ENCODE measurements at regions not wholly inside any gene's neighbourhood (a gene's known extent, or its start where the extent isn't known, plus 50 kb on each side); places are given as distances from the start of the nearest gene placed in this dataset.

DNA sequence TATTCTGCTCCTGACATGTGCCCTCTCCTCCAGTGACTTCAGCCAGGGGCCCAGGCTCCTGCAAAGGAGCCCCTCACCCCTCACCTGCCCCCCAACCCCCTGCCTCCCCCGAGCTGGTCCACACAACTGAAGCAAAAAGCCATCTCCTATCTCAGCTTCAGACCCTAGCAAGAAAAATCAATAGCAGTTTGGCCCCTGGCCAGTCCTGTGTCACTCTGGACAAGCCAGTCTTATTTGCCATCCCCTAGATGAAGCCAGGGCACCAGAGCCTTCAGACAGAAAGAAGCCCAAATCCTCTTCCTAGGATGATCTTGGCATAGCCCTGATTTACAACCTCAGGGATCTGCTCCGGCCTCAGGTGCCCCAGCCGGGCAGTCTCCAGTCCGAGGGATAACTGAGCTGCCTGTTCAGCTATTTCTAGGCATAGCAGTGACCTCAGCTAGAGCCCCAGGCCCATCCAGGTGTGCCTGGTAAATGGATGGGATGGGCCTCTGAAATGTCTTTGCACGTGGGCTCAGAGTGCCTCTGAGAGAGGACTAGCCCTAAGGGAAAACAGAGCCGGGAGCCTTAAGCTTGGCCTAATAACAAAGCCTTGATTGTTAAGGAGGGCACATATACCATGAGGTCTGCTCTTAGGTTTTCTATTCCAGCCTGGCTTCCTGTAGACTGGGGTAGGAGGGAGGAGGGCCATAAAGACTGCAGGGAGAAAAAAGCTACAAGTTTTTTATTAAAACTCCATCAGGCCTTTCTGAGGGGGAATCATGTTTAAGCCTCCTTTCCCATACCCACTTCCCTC, 242.0 kb downstream of the SHQ1 start:
- DNase-seq (ENCODE audit: low spot score) = no peak
- no peak for ATAC-seq
- H3K4me3 Mint-ChIP-seq = no peak overlapping the region
- H3K27ac Mint-ChIP-seq = no peak overlapping the region
- H3K36me3 Mint-ChIP-seq = no peaks in the 10 kb centered on the region
- no peaks in the 10 kb centered on the region for H3K4me1 Mint-ChIP-seq (ENCODE audit: low read depth in 2 of 2)
- peaks cover 10 to 14% of the 10 kb centered on the region in 2 donors for H3K27me3 Mint-ChIP-seq
- no peaks in the 10 kb centered on the region for H3K9me3 Mint-ChIP-seq

DNA sequence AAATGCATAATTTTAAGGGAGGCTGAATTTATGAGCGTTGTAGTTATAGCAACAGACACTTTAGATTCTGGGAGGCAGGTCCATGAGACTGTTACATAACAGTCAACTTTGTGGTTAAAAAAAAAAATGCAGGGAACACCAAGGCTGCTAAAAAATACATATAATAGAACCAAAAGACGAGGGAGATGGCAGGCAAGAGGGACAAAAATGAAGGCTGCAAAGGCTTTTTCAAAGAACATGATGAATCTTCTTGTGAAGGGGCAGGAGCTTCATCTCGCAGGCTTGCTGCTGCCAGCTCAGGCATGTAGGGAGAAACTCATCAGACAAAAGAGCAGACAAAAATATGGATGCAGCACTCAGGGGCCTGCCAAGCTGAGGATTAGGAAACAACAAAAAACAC, 243.9 kb downstream of the SHQ1 start:
- no peaks in the 10 kb centered on the region for H3K36me3 Mint-ChIP-seq

GRCh38 chr3:72601983-72602750, 246.1 kb downstream of the SHQ1 start:
- Mint-ChIP-seq H3K27ac (no peak overlapping the region), H3K27me3 (peaks cover 10 to 38% of the 10 kb centered on the region in 2 donors), H3K9me3 (no peaks in the 10 kb centered on the region), H3K36me3 (no peaks in the 10 kb centered on the region), H3K4me3 (no peak overlapping the region), H3K4me1 (ENCODE audit: low read depth in 2 of 2) (no peaks in the 10 kb centered on the region)
- ATAC-seq = no peak
- no peak for DNase-seq (ENCODE audit: low spot score)

More for the DNA sequence above, 243.9 kb downstream of the SHQ1 start:
- Mint-ChIP-seq H3K4me3 (no peak overlapping the region), H3K27ac (no peak overlapping the region), H3K4me1 (ENCODE audit: low read depth in 2 of 2) (no peaks in the 10 kb centered on the region), H3K27me3 (peaks cover 10 to 27% of the 10 kb centered on the region in 2 donors), H3K9me3 (no peaks in the 10 kb centered on the region)
- no peak for DNase-seq (ENCODE audit: low spot score)
- no peak for ATAC-seq

DNA sequence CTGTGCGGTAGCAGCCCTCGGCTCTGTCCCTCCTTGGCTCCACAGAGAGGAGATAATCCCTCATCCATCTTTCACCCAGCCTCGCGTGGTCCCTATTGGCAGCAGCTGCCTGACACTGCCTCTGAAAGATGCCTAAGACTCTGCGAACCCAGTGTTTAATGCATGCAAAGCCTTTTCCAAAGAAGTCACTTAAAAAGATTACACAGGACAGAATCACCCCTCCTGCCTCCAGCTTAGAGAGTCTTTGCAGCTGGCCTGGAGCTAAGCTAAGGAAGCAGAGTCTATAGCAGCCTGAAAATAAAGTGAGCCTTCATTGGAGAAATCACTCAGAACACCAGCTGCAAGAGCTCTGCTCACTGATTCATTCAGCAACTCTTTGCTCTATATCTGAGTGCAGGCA, 247.2 kb downstream of the SHQ1 start:
- H3K27ac Mint-ChIP-seq = no peak overlapping the region
- peaks cover 10 to 41% of the 10 kb centered on the region in 2 donors for H3K27me3 Mint-ChIP-seq
- H3K4me3 Mint-ChIP-seq = no peak overlapping the region
- H3K9me3 Mint-ChIP-seq = no peaks in the 10 kb centered on the region
- no peaks in the 10 kb centered on the region for H3K4me1 Mint-ChIP-seq (ENCODE audit: low read depth in 2 of 2)
- no peaks in the 10 kb centered on the region for H3K36me3 Mint-ChIP-seq
- no peak for ATAC-seq
- DNase-seq (ENCODE audit: low spot score) = no peak

DNA sequence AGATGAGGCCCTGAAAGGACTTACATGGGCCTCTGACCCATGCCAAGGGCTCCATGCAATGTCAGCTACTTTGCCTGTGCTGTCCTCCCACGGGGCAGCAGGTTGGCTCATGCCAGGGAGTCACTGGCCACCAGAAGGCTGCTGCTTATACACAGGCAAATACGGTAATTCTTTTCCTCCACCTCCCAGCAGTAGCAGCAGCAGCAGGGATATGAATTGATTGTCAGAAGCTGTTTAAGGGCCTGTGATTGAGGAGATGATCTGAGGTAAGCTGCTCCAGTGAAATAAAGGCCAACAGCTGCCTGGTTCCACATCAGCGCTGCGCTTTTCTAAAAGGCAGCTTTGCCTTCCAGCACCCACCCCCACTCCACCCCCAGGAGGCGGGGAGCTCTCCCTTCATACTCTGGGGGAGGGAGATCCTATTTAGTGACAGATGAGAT, 250.5 kb downstream of the SHQ1 start:
- peaks cover 6 to 30% of the 10 kb centered on the region in 2 donors for H3K27me3 Mint-ChIP-seq
- H3K4me1 Mint-ChIP-seq (ENCODE audit: low read depth in 2 of 2) = no peaks in the 10 kb centered on the region
- H3K36me3 Mint-ChIP-seq = no peaks in the 10 kb centered on the region
- no peaks in the 10 kb centered on the region for H3K9me3 Mint-ChIP-seq
- ATAC-seq (no peak), DNase-seq (ENCODE audit: low spot score) (no peak)
- no peak overlapping the region for H3K4me3 Mint-ChIP-seq
- no peak overlapping the region for H3K27ac Mint-ChIP-seq

- H3K9me3 Mint-ChIP-seq = no peaks in the 10 kb centered on the region
- no peaks in the 10 kb centered on the region for H3K4me1 Mint-ChIP-seq (ENCODE audit: low read depth in 2 of 2)
- peaks cover 5 to 26% of the 10 kb centered on the region in 2 donors for H3K27me3 Mint-ChIP-seq
- no peak for DNase-seq (ENCODE audit: low spot score)
- no peak for ATAC-seq
- no peak overlapping the region for H3K4me3 Mint-ChIP-seq
- H3K36me3 Mint-ChIP-seq = no peaks in the 10 kb centered on the region
- no peak overlapping the region for H3K27ac Mint-ChIP-seq
These were observed 251.2 kb downstream of the SHQ1 start for GRCh38 chr3:72597043-72597442.

GRCh38 chr3:72595927-72596610, 252.2 kb downstream of the SHQ1 start:
- DNase-seq (ENCODE audit: low spot score) (no peak), ATAC-seq (no peak)
- Mint-ChIP-seq H3K36me3 (no peaks in the 10 kb centered on the region), H3K4me1 (ENCODE audit: low read depth in 2 of 2) (no peaks in the 10 kb centered on the region), H3K4me3 (no peak overlapping the region), H3K27ac (no peak overlapping the region), H3K27me3 (peaks cover 2 to 26% of the 10 kb centered on the region in 2 donors), H3K9me3 (no peaks in the 10 kb centered on the region)

GRCh38 chr3:72595376-72595775, 252.9 kb downstream of the SHQ1 start:
- Mint-ChIP-seq H3K27ac (no peak overlapping the region), H3K36me3 (no peaks in the 10 kb centered on the region), H3K4me3 (no peak overlapping the region), H3K9me3 (no peaks in the 10 kb centered on the region), H3K4me1 (ENCODE audit: low read depth in 2 of 2) (no peaks in the 10 kb centered on the region), H3K27me3 (peaks cover 2 to 23% of the 10 kb centered on the region in 2 donors)
- DNase-seq (ENCODE audit: low spot score) = no peak
- no peak for ATAC-seq

DNA sequence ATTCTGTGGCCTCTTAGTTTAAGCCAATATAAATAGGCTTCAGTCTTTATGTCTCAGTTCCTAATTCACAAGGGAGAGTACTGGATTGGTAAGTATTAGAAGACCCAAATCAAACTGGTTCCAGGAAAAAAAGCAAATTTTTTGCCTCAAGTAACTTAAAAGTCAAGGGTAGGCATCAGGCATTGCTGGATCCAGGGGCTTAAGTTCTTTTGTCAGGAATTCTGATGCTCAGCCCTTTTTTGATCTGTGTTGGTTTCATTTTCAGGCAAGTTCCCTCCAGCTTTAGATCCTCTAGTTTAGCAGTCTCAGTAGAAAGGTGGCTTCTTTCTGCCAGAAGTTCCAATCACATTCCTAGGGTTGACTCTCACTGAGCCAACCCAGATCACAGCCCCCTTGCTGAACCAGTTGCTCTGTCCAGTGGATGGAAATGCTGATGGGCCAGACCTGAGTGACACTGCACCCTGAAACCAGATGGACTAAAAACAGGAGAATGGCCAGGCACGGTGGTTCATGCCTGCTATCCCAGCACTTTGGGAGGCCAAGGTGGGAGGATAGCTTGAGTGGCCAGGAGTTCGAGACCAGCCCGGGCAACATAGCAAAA, 253.5 kb downstream of the SHQ1 start:
- Mint-ChIP-seq H3K4me3 (no peak overlapping the region), H3K36me3 (no peaks in the 10 kb centered on the region), H3K9me3 (no peaks in the 10 kb centered on the region), H3K27me3 (peaks cover 2 to 18% of the 10 kb centered on the region in 2 donors), H3K4me1 (ENCODE audit: low read depth in 2 of 2) (no peaks in the 10 kb centered on the region), H3K27ac (no peak overlapping the region)
- no peak for DNase-seq (ENCODE audit: low spot score)
- no peak for ATAC-seq

GRCh38 chr3:72593881-72594397, 254.3 kb downstream of the SHQ1 start:
- no peak overlapping the region for H3K27ac Mint-ChIP-seq
- no peak for DNase-seq (ENCODE audit: low spot score)
- no peaks in the 10 kb centered on the region for H3K36me3 Mint-ChIP-seq
- no peaks in the 10 kb centered on the region for H3K9me3 Mint-ChIP-seq
- no peak for ATAC-seq
- H3K4me3 Mint-ChIP-seq = no peak overlapping the region
- peaks cover 2 to 10% of the 10 kb centered on the region in 2 donors for H3K27me3 Mint-ChIP-seq
- H3K4me1 Mint-ChIP-seq (ENCODE audit: low read depth in 2 of 2) = no peaks in the 10 kb centered on the region

GRCh38 chr3:72591522-72592421, 256.5 kb downstream of the SHQ1 start:
- no peak overlapping the region for H3K27ac Mint-ChIP-seq
- no peaks in the 10 kb centered on the region for H3K36me3 Mint-ChIP-seq
- H3K4me3 Mint-ChIP-seq = no peak overlapping the region
- peaks cover 0 to 4% of the 10 kb centered on the region in 2 donors for H3K27me3 Mint-ChIP-seq
- ATAC-seq (no peak), DNase-seq (ENCODE audit: low spot score) (no peak)
- no peaks in the 10 kb centered on the region for H3K9me3 Mint-ChIP-seq
- no peaks in the 10 kb centered on the region for H3K4me1 Mint-ChIP-seq (ENCODE audit: low read depth in 2 of 2)

DNA sequence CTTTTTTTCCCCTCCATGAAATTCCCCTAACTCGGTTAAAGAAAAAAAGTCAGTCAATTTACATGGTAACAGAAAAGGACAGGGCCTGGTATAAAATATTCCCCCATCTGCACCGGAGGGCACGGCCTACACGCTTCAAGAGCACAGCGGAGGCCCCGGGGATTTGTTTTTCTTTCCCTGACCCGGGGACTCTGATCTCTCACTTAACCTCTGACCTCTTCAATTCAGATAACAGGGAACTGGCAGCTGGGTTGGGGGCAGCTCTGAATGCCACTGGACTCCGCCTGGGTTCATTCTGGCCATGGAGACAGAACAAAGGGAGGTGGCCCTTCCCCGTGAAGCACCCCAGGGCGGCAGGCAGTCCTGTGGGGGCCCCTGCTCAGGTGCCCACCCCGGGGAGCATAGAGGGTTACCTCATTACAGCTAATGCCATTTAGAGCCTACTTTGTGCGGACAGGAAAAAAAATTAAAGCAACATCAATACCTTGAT, 257.5 kb downstream of the SHQ1 start:
- Mint-ChIP-seq H3K4me1 (ENCODE audit: low read depth in 2 of 2) (no peaks in the 10 kb centered on the region), H3K36me3 (no peaks in the 10 kb centered on the region), H3K27ac (no peak overlapping the region), H3K27me3 (peaks cover 0 to 2% of the 10 kb centered on the region in 2 donors), H3K9me3 (no peaks in the 10 kb centered on the region), H3K4me3 (no peak overlapping the region)
- no peak for ATAC-seq
- DNase-seq (ENCODE audit: low spot score) = no peak
